ENCODE measurements at regions not wholly inside any gene's neighbourhood (a gene's known extent, or its start where the extent isn't known, plus 50 kb on each side); places are given as distances from the start of the nearest gene placed in this dataset.

DNA sequence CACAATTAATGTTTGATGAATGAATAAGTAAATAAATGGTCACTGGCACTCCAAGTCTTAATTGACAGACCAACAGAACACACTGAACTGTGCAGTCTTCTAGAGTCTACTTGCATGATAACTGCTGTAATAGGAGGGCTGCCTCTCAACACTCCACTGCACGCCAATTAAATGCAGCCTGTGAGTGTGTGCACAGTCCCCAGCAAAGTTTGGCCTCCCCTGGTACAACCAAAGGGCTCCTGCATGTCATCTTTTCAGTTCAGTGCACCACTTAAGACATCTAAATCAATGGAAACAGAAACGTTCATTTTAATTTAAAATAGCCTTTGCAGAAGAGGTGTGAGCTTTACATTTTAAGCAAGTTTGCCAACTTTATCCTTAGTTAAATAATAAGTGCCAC lies 121.7 kb upstream of the USP15 start:
- H3K27me3 Mint-ChIP-seq (ENCODE audit: low read depth, poor library complexity), result peaks cover 4% of the 10 kb centered on the region
- H3K4me3 Mint-ChIP-seq, result no peak overlapping the region
- no peak for TF ChIP-seq CTCF (IDR thresholded peaks at IDR 0.05)
- no peak for DNase-seq
- no peaks in the 10 kb centered on the region for H3K9me3 Mint-ChIP-seq
- no peaks in the 10 kb centered on the region for H3K4me1 Mint-ChIP-seq
- H3K36me3 Mint-ChIP-seq (ENCODE audit: low read depth), result no peaks in the 10 kb centered on the region
- no peak overlapping the region for H3K27ac Mint-ChIP-seq

GRCh38 chr12:62146318-62146717 lies 113.9 kb upstream of the USP15 start:
- H3K4me1 Mint-ChIP-seq, result no peaks in the 10 kb centered on the region
- H3K27ac Mint-ChIP-seq, result no peak overlapping the region
- H3K4me3 Mint-ChIP-seq, result no peak overlapping the region
- no peaks in the 10 kb centered on the region for H3K36me3 Mint-ChIP-seq (ENCODE audit: low read depth)
- DNase-seq, result no peak
- H3K27me3 Mint-ChIP-seq (ENCODE audit: low read depth, poor library complexity), result no peaks in the 10 kb centered on the region
- TF ChIP-seq CTCF (IDR thresholded peaks at IDR 0.05), result no peak
- no peaks in the 10 kb centered on the region for H3K9me3 Mint-ChIP-seq

- TF ChIP-seq CTCF (IDR thresholded peaks at IDR 0.05), result no peak
- peaks cover 16% of the 10 kb centered on the region for H3K27me3 Mint-ChIP-seq (ENCODE audit: low read depth, poor library complexity)
- no peaks in the 10 kb centered on the region for H3K4me1 Mint-ChIP-seq
- H3K27ac Mint-ChIP-seq, result no peak overlapping the region
- no peaks in the 10 kb centered on the region for H3K36me3 Mint-ChIP-seq (ENCODE audit: low read depth)
- H3K9me3 Mint-ChIP-seq, result no peaks in the 10 kb centered on the region
- no peak for DNase-seq
- H3K4me3 Mint-ChIP-seq, result no peak overlapping the region
Measured at GRCh38 chr12:62158013-62158412, 102.2 kb upstream of the USP15 start.

- H3K27me3 Mint-ChIP-seq (ENCODE audit: low read depth, poor library complexity), result peaks cover 11% of the 10 kb centered on the region
- H3K36me3 Mint-ChIP-seq (ENCODE audit: low read depth), result no peaks in the 10 kb centered on the region
- H3K4me1 Mint-ChIP-seq, result no peaks in the 10 kb centered on the region
- H3K9me3 Mint-ChIP-seq, result no peaks in the 10 kb centered on the region
- no peak for TF ChIP-seq CTCF (IDR thresholded peaks at IDR 0.05)
- no peak overlapping the region for H3K27ac Mint-ChIP-seq
- H3K4me3 Mint-ChIP-seq, result no peak overlapping the region
- no peak for DNase-seq
Measured at GRCh38 chr12:62158461-62159360, 101.5 kb upstream of the USP15 start.

- H3K9me3 Mint-ChIP-seq, result no peaks in the 10 kb centered on the region
- H3K27ac Mint-ChIP-seq, result no peak overlapping the region
- no peak overlapping the region for H3K4me3 Mint-ChIP-seq
- peaks cover 6% of the 10 kb centered on the region for H3K27me3 Mint-ChIP-seq (ENCODE audit: low read depth, poor library complexity)
- H3K4me1 Mint-ChIP-seq, result no peaks in the 10 kb centered on the region
- no peaks in the 10 kb centered on the region for H3K36me3 Mint-ChIP-seq (ENCODE audit: low read depth)
- DNase-seq, result no peak
- TF ChIP-seq CTCF (IDR thresholded peaks at IDR 0.05), result no peak
Measured at GRCh38 chr12:62162214-62162613, 98.0 kb upstream of the USP15 start.

- no peak for TF ChIP-seq CTCF (IDR thresholded peaks at IDR 0.05)
- no peaks in the 10 kb centered on the region for H3K36me3 Mint-ChIP-seq (ENCODE audit: low read depth)
- no peaks in the 10 kb centered on the region for H3K9me3 Mint-ChIP-seq
- no peak overlapping the region for H3K4me3 Mint-ChIP-seq
- H3K4me1 Mint-ChIP-seq, result no peaks in the 10 kb centered on the region
- H3K27me3 Mint-ChIP-seq (ENCODE audit: low read depth, poor library complexity), result peaks cover 3% of the 10 kb centered on the region
- no peak overlapping the region for H3K27ac Mint-ChIP-seq
- no peak for DNase-seq
Measured at GRCh38 chr12:62163368-62163767, 96.8 kb upstream of the USP15 start.

All from nephron progenitor cell (in vitro differentiated cells).